ENCODE measurements at regions not wholly inside any gene's neighbourhood (a gene's known extent, or its start where the extent isn't known, plus 50 kb on each side); places are given as distances from the start of the nearest gene placed in this dataset.

DNA sequence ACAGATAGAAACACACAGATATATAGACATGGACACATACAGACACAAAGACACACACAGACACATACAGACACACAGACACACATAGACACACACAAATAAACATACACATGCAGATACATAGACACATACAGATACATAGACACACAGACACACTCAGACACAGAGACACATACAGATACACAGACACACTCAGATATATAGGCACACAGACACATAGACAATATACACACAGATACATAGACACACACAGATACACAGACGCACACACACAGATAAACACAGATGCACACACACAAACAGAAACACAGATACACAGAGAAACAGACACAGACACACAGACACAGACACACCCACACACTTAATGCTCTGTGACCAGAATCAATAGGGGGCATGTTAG, 156.8 kb downstream of the IRX2 start:
- Histone ChIP-seq H3K79me2 (replicated peaks; ENCODE audit: insufficient read depth, low read length) (no peaks in the 10 kb centered on the region), H2AFZ (ENCODE audit: low read depth, low read length) (no peak overlapping the region), H3K36me3 (ENCODE audit: insufficient read depth, low read length) (no peaks in the 10 kb centered on the region), H3K4me2 (ENCODE audit: low read length) (no peak overlapping the region), H3K27me3 (ENCODE audit: insufficient read depth, low read depth, low read length) (no peaks in the 10 kb centered on the region), H3K9me3 (ENCODE audit: low read length) (no peaks in the 10 kb centered on the region), H3F3A (ENCODE audit: insufficient read depth, low read length, poor library complexity, severe bottlenecking) (no peaks in the 10 kb centered on the region), H3K9ac (ENCODE audit: low read length) (no peak overlapping the region), H3K9me2 (ENCODE audit: insufficient read depth, low read length) (no peaks in the 10 kb centered on the region), H3K4me3 (ENCODE audit: low read length) (no peak overlapping the region), H4K20me1 (ENCODE audit: insufficient read depth) (no peaks in the 10 kb centered on the region), H3K27ac (ENCODE audit: low read length) (no peak overlapping the region)
- TF ChIP-seq RAD21 (conservative IDR thresholded peaks at IDR 0.05) (no peak), EP300 (conservative IDR thresholded peaks at IDR 0.05; ENCODE audit: poor library complexity, severe bottlenecking) (no peak), TAF1 (IDR thresholded peaks at IDR 0.05; ENCODE audit: low read depth) (no peak), EZH2 (IDR thresholded peaks at IDR 0.05; ENCODE audit: borderline replicate concordance, insufficient read depth, low read length, poor library complexity, severe bottlenecking) (no peak), MXI1 (conservative IDR thresholded peaks at IDR 0.05; ENCODE audit: poor library complexity, severe bottlenecking) (no peak)
- TF ChIP-seq, protein P1, sequence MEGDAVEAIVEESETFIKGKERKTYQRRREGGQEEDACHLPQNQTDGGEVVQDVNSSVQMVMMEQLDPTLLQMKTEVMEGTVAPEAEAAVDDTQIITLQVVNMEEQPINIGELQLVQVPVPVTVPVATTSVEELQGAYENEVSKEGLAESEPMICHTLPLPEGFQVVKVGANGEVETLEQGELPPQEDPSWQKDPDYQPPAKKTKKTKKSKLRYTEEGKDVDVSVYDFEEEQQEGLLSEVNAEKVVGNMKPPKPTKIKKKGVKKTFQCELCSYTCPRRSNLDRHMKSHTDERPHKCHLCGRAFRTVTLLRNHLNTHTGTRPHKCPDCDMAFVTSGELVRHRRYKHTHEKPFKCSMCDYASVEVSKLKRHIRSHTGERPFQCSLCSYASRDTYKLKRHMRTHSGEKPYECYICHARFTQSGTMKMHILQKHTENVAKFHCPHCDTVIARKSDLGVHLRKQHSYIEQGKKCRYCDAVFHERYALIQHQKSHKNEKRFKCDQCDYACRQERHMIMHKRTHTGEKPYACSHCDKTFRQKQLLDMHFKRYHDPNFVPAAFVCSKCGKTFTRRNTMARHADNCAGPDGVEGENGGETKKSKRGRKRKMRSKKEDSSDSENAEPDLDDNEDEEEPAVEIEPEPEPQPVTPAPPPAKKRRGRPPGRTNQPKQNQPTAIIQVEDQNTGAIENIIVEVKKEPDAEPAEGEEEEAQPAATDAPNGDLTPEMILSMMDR (IDR thresholded peaks at IDR 0.05; ENCODE audit: poor library complexity, severe bottlenecking): no peak
- TF ChIP-seq, protein P2, sequence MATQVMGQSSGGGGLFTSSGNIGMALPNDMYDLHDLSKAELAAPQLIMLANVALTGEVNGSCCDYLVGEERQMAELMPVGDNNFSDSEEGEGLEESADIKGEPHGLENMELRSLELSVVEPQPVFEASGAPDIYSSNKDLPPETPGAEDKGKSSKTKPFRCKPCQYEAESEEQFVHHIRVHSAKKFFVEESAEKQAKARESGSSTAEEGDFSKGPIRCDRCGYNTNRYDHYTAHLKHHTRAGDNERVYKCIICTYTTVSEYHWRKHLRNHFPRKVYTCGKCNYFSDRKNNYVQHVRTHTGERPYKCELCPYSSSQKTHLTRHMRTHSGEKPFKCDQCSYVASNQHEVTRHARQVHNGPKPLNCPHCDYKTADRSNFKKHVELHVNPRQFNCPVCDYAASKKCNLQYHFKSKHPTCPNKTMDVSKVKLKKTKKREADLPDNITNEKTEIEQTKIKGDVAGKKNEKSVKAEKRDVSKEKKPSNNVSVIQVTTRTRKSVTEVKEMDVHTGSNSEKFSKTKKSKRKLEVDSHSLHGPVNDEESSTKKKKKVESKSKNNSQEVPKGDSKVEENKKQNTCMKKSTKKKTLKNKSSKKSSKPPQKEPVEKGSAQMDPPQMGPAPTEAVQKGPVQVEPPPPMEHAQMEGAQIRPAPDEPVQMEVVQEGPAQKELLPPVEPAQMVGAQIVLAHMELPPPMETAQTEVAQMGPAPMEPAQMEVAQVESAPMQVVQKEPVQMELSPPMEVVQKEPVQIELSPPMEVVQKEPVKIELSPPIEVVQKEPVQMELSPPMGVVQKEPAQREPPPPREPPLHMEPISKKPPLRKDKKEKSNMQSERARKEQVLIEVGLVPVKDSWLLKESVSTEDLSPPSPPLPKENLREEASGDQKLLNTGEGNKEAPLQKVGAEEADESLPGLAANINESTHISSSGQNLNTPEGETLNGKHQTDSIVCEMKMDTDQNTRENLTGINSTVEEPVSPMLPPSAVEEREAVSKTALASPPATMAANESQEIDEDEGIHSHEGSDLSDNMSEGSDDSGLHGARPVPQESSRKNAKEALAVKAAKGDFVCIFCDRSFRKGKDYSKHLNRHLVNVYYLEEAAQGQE (IDR thresholded peaks at IDR 0.05; ENCODE audit: borderline replicate concordance): no peak

DNA sequence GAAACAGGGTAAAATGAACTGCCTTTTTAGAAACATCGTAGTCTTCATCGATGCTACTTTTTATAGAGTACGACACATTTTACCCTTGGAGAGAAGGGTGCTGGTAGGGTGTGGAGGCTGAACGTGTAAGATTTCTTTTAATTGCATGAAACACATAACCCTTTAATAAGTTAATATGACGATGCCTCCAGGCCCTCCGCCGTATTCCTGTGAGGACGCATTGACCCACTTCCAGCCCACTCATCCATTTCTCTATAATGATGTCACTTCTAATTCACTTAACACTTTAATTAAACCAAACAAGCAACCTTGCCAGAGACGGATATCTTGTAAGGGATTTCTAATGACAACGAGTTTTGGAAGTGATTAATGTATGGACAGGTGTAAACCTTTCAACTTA, 158.7 kb downstream of the IRX2 start:
- H4K20me1 ChIP-seq (ENCODE audit: insufficient read depth): no peaks in the 10 kb centered on the region
- H3K79me2 ChIP-seq (replicated peaks; ENCODE audit: insufficient read depth, low read length): no peaks in the 10 kb centered on the region
- no peaks in the 10 kb centered on the region for H3K36me3 ChIP-seq (ENCODE audit: insufficient read depth, low read length)
- H3K9me3 ChIP-seq (ENCODE audit: low read length): no peaks in the 10 kb centered on the region
- no peak overlapping the region for H3K4me2 ChIP-seq (ENCODE audit: low read length)
- TF ChIP-seq, protein P2 (IDR thresholded peaks at IDR 0.05; ENCODE audit: borderline replicate concordance): no peak
- no peak for TF ChIP-seq TAF1 (IDR thresholded peaks at IDR 0.05; ENCODE audit: low read depth)
- TF ChIP-seq POLR2AphosphoS5 (IDR thresholded peaks at IDR 0.05): no peak
- TF ChIP-seq, protein P1 (IDR thresholded peaks at IDR 0.05; ENCODE audit: poor library complexity, severe bottlenecking): no peak
- no peak overlapping the region for H3K27ac ChIP-seq (ENCODE audit: low read length)
- H2AFZ ChIP-seq (ENCODE audit: low read depth, low read length): no peak overlapping the region
- no peak overlapping the region for H3K4me3 ChIP-seq (ENCODE audit: low read length)
- no peak overlapping the region for H3K9ac ChIP-seq (ENCODE audit: low read length)
- H3K27me3 ChIP-seq (ENCODE audit: insufficient read depth, low read depth, low read length): no peaks in the 10 kb centered on the region
- H3F3A ChIP-seq (ENCODE audit: insufficient read depth, low read length, poor library complexity, severe bottlenecking): no peaks in the 10 kb centered on the region
- no peaks in the 10 kb centered on the region for H3K9me2 ChIP-seq (ENCODE audit: insufficient read depth, low read length)

All from neural cell (in vitro differentiated cells).